CD14-positive monocyte (primary cell): ENCODE measurements at regions not wholly inside any gene's neighbourhood (a gene's known extent, or its start where the extent isn't known, plus 50 kb on each side); places are given as distances from the start of the nearest gene placed in this dataset.

ENCODE experiments used
- DNase-seq, 3 donors: peaks; one replicate each; pipeline ENCODE4 v3.0.0-alpha.2; 2011 to 2022
- H2AFZ ChIP-seq: 2 replicates; pipeline ENCODE4 v1.6.0; 2012; ENCODE audit warnings: mild to moderate bottlenecking, low read depth, low read length, inconsistent platforms; ENCODE audit not compliant: insufficient read depth, poor library complexity, severe bottlenecking
- H3K27ac ChIP-seq, 2 donors: 1 replicate in 1 of 2; 2 replicates in 1 of 2; pipeline ENCODE4 v1.5.1; 2012 to 2013; ENCODE audit warnings: low read length in 2 of 2, control low read depth in 1 of 2, inconsistent platforms in 1 of 2, low read depth in 1 of 2, mild to moderate bottlenecking in 1 of 2
- H3K27me3 ChIP-seq, 2 donors: one replicate each; pipeline versions ENCODE4 v1.6.0 to v1.6.1; 2011 to 2013; ENCODE audit warnings: low read length in 2 of 2; ENCODE audit not compliant: control insufficient read depth in 2 of 2, insufficient read depth in 2 of 2
- H3K36me3 ChIP-seq, 2 donors: replicated peaks in 1 of 2; 1 replicate in 1 of 2; 2 replicates in 1 of 2; pipeline versions ENCODE4 v1.5.1 to v1.6.1; 2012 to 2013; ENCODE audit warnings: low read length in 2 of 2, control low read depth in 1 of 2, inconsistent platforms in 1 of 2, mild to moderate bottlenecking in 1 of 2; ENCODE audit not compliant: insufficient read depth in 2 of 2, control insufficient read depth in 1 of 2
- H3K4me1 ChIP-seq, 2 donors: 1 replicate in 1 of 2; 2 replicates in 1 of 2; pipeline versions ENCODE4 v1.5.1 to v1.6.1; 2012 to 2013; ENCODE audit warnings: low read length in 2 of 2, control low read depth in 1 of 2, inconsistent platforms in 1 of 2, mild to moderate bottlenecking in 1 of 2, moderate library complexity in 1 of 2; ENCODE audit not compliant: insufficient read depth in 2 of 2, control insufficient read depth in 1 of 2
- H3K4me2 ChIP-seq: replicated peaks from 2 replicates; pipeline ENCODE3; 2012; ENCODE audit warnings: low read length, moderate library complexity, mild to moderate bottlenecking; ENCODE audit not compliant: poor library complexity, severe bottlenecking; ENCODE audit errors: extremely low read depth
- H3K4me3 ChIP-seq, 3 experiments: fragments of 200-600 bp in 1 of 3; sonication (generic) in 1 of 3; replicated peaks in 1 of 3; 1 replicate in 2 of 3; 2 replicates in 1 of 3; pipeline ENCODE4 v1.5.1; 2011 to 2013; ENCODE audit warnings: low read length in 3 of 3, mild to moderate bottlenecking in 3 of 3, control low read depth in 2 of 3, low read depth in 2 of 3, inconsistent platforms in 1 of 3, moderate library complexity in 1 of 3
- H3K79me2 ChIP-seq: 2 replicates; pipeline ENCODE4 v1.6.0; 2012; ENCODE audit warnings: mild to moderate bottlenecking, control low read depth, inconsistent platforms, low read length, moderate library complexity; ENCODE audit not compliant: insufficient read depth
- H3K9ac ChIP-seq: 2 replicates; pipeline ENCODE4 v1.6.0; 2017; ENCODE audit warnings: low read length, mild to moderate bottlenecking; ENCODE audit not compliant: insufficient read depth, poor library complexity, severe bottlenecking
- H3K9me3 ChIP-seq, 2 donors: replicated peaks in 1 of 2; 1 replicate in 1 of 2; 2 replicates in 1 of 2; pipeline versions ENCODE4 v1.5.1 to v1.6.1; 2012 to 2013; ENCODE audit warnings: low read length in 2 of 2, control low read depth in 1 of 2; ENCODE audit not compliant: control insufficient read depth in 1 of 2, insufficient read depth in 1 of 2
- H4K20me1 ChIP-seq: 2 replicates; pipeline ENCODE4 v1.6.0; 2012; ENCODE audit warnings: mild to moderate bottlenecking, low read length, control low read depth, moderate library complexity; ENCODE audit not compliant: insufficient read depth
- H3K27ac Mint-ChIP-seq, 7 donors: one replicate each; pipeline ENCODE4 v1.8.0; 2020; ENCODE audit warnings: mild to moderate bottlenecking in 7 of 7, mixed read lengths in 7 of 7, moderate library complexity in 6 of 7, inconsistent platforms in 2 of 7
- H3K27me3 Mint-ChIP-seq, 3 donors: one replicate each; pipeline ENCODE4 v1.8.0; 2021 to 2022; ENCODE audit warnings: low read depth in 3 of 3, mild to moderate bottlenecking in 3 of 3, mixed read lengths in 3 of 3, moderate library complexity in 3 of 3, inconsistent platforms in 1 of 3
- H3K36me3 Mint-ChIP-seq, 2 donors: one replicate each; pipeline ENCODE4 v1.8.0; 2020; ENCODE audit warnings: mixed read lengths in 2 of 2, inconsistent platforms in 1 of 2, mild to moderate bottlenecking in 1 of 2
- H3K4me1 Mint-ChIP-seq: one replicate; pipeline ENCODE4 v1.8.0; 2020; ENCODE audit warnings: mild to moderate bottlenecking, mixed read lengths
- H3K4me3 Mint-ChIP-seq, 2 donors: one replicate each; pipeline ENCODE4 v1.8.0; 2020; ENCODE audit warnings: mild to moderate bottlenecking in 2 of 2, mixed read lengths in 2 of 2, moderate library complexity in 1 of 2
- H3K9me3 Mint-ChIP-seq, 7 donors: one replicate each; pipeline ENCODE4 v1.8.0; 2020 to 2022; ENCODE audit warnings: mixed read lengths in 7 of 7, mild to moderate bottlenecking in 6 of 7, moderate library complexity in 6 of 7, inconsistent platforms in 2 of 7
- CTCF ChIP-seq: fragments of 200-600 bp; IDR thresholded peaks from one replicate; pipeline ENCODE4 v1.8.0; 2022; ENCODE audit warnings: antibody characterized with exemption, mild to moderate bottlenecking
- WGBS: methylation state at CpG from one replicate; pipeline ENCODE4 v1.1.5; 2013; ENCODE audit warnings: missing lambda C conversion rate; ENCODE audit not compliant: insufficient coverage; 5-methylcytosine and 5-hydroxymethylcytosine counted together
- intact Hi-C, 2 donors: fragments of 100-400 bp; cut with micrococcal nuclease; formaldehyde crosslinking; loops; one replicate each; pipeline versions ENCODE4 v1.15.0 to v1.15.1; 2023

GRCh38 chr2:66930339-66931220 lies 466.6 kb upstream of the ETAA1 start:
- Histone ChIP-seq H3K36me3 (no peaks in the 10 kb centered on the region), H3K27ac (no peak overlapping the region), H3K27me3 (no peaks in the 10 kb centered on the region), H3K4me2 (no peak overlapping the region), H3K79me2 (no peaks in the 10 kb centered on the region), H4K20me1 (no peaks in the 10 kb centered on the region), H2AFZ (no peak overlapping the region), H3K9ac (no peak overlapping the region), H3K4me3 (no peak overlapping the region), H3K4me1 (no peaks in the 10 kb centered on the region), H3K9me3 (no peaks in the 10 kb centered on the region)
- no peaks in the 10 kb centered on the region for H3K36me3 Mint-ChIP-seq
- no peak overlapping the region for H3K27ac Mint-ChIP-seq
- no peak for TF ChIP-seq CTCF
- H3K9me3 Mint-ChIP-seq = peaks cover 0 to 4% (median 0%) of the 10 kb centered on the region in 7 donors
- H3K4me3 Mint-ChIP-seq = no peak overlapping the region
- H3K4me1 Mint-ChIP-seq = no peaks in the 10 kb centered on the region
- no CpG with 5 or more reads among the region's 3 CpGs for WGBS
- no peak for DNase-seq
- intact Hi-C loops = no loop called here
- peaks cover 0 to 3% (median 0%) of the 10 kb centered on the region in 3 donors for H3K27me3 Mint-ChIP-seq

- Histone ChIP-seq H3K27me3 (no peaks in the 10 kb centered on the region), H3K9ac (no peak overlapping the region), H3K4me1 (no peaks in the 10 kb centered on the region), H2AFZ (no peak overlapping the region), H3K36me3 (no peaks in the 10 kb centered on the region), H3K27ac (no peak overlapping the region), H3K9me3 (peaks cover 0 to 2% of the 10 kb centered on the region in 2 donors), H3K4me2 (no peak overlapping the region), H3K4me3 (no peak overlapping the region), H3K79me2 (no peaks in the 10 kb centered on the region), H4K20me1 (no peaks in the 10 kb centered on the region)
- DNase-seq = no peak
- TF ChIP-seq CTCF = no peak
- WGBS = no CpG with 5 or more reads among the region's 1 CpG
- peaks cover 0 to 1% (median 0%) of the 10 kb centered on the region in 3 donors for H3K27me3 Mint-ChIP-seq
- no peaks in the 10 kb centered on the region for H3K4me1 Mint-ChIP-seq
- H3K9me3 Mint-ChIP-seq = peaks cover 0 to 8% (median 2%) of the 10 kb centered on the region in 7 donors
- intact Hi-C loops = no loop called here
- no peak overlapping the region for H3K27ac Mint-ChIP-seq
- no peaks in the 10 kb centered on the region for H3K36me3 Mint-ChIP-seq
- H3K4me3 Mint-ChIP-seq = no peak overlapping the region
Observed at GRCh38 chr2:66938471-66938967, 458.6 kb upstream of the ETAA1 start.
